Spleen (tissue), 11 donors: ENCODE measurements at regions not wholly inside any gene's neighbourhood (a gene's known extent, or its start where the extent isn't known, plus 50 kb on each side); places are given as distances from the start of the nearest gene placed in this dataset.

Experiments
- DNase-seq: peaks from one replicate; pipeline ENCODE4 v3.0.0-alpha.2; 2020
- H3K27ac ChIP-seq, 8 donors: fragments of 200-600 bp; sonication (generic) in 7 of 8; 1 replicate in 4 of 8; 2 replicates in 4 of 8; pipeline versions ENCODE4 v1.5.0 to v1.8.0; 2016 to 2021; ENCODE audit warnings: inconsistent platforms in 4 of 8, mild to moderate bottlenecking in 4 of 8, moderate library complexity in 1 of 8
- H3K27me3 ChIP-seq, 7 donors: fragments of 200-600 bp; sonication (generic) in 6 of 7; replicated peaks in 1 of 7; 1 replicate in 4 of 7; 2 replicates in 3 of 7; pipeline versions ENCODE4 v1.5.0 to v1.8.0; 2016 to 2021; ENCODE audit warnings: inconsistent platforms in 3 of 7, mild to moderate bottlenecking in 1 of 7
- H3K36me3 ChIP-seq, 6 donors: fragments of 200-600 bp; sonication (generic) in 5 of 6; 1 replicate in 4 of 6; 2 replicates in 2 of 6; pipeline versions ENCODE4 v1.5.0 to v1.8.0; 2016 to 2021; ENCODE audit warnings: inconsistent platforms in 2 of 6
- H3K4me1 ChIP-seq, 6 donors: fragments of 200-600 bp; sonication (generic) in 5 of 6; 1 replicate in 3 of 6; 2 replicates in 3 of 6; pipeline versions ENCODE4 v1.5.0 to v1.8.0; 2016 to 2021; ENCODE audit warnings: inconsistent platforms in 3 of 6
- H3K4me3 ChIP-seq, 8 donors: fragments of 200-600 bp; sonication (generic) in 7 of 8; 1 replicate in 4 of 8; 2 replicates in 4 of 8; pipeline versions ENCODE4 v1.5.0 to v1.8.0; 2016 to 2021; ENCODE audit warnings: inconsistent platforms in 4 of 8, mild to moderate bottlenecking in 4 of 8, moderate library complexity in 2 of 8
- H3K9me3 ChIP-seq, 8 donors: fragments of 200-600 bp; sonication (generic) in 7 of 8; 1 replicate in 4 of 8; 2 replicates in 4 of 8; pipeline versions ENCODE4 v1.5.0 to v1.8.0; 2016 to 2021; ENCODE audit warnings: inconsistent platforms in 4 of 8
- CTCF ChIP-seq, 11 experiments: fragments of 200-600 bp in 7 of 11; fragments of 450-650 bp in 4 of 11; sonication (generic) in 4 of 11; IDR thresholded peaks in 8 of 11; conservative IDR thresholded peaks in 3 of 11; 1 replicate in 7 of 11; 2 replicates in 4 of 11; pipeline versions ENCODE4 v1.4.0 to v1.8.0; 2016 to 2021; ENCODE audit warnings: antibody characterized with exemption in 11 of 11, inconsistent platforms in 4 of 11, mild to moderate bottlenecking in 1 of 11
- POLR2A ChIP-seq, 3 donors: fragments of 450-650 bp; IDR thresholded peaks; one replicate each; pipeline ENCODE4 v1.5.1; 2017; ENCODE audit warnings: antibody characterized with exemption in 3 of 3, mild to moderate bottlenecking in 1 of 3
- POLR2AphosphoS5 ChIP-seq, 3 donors: sonication (generic); formaldehyde crosslinking; IDR thresholded peaks; one replicate each; pipeline ENCODE4 v1.5.1; 2017; ENCODE audit warnings: antibody characterized with exemption in 3 of 3
- WGBS, 5 donors: extraction: QIAGEN DNeasy Blood & Tissue Kit in 3 of 5; methylation state at CpG; one replicate each; pipeline versions ENCODE4 v1.1.5 to v1.1.7; 2013 to 2018; 5-methylcytosine and 5-hydroxymethylcytosine counted together
- intact Hi-C: fragments of 100-400 bp; cut with DNase I; formaldehyde crosslinking; loops from one replicate; pipeline ENCODE4 v1.15.0; 2023; ENCODE audit warnings: low total_unique reads
- donor health status: healthy with polysubstance abuse.
- donor health status: DM: no; HTN: no; CAD: no; lungs with moderate emphysema.
- donor health status: DM: no; HTN: no; CAD: no.
- donor health status: Bipolar disorder and iron deficiency.
- donor health status: healthy.
- donor health status: DM: no; HTN: no; CAD: no.
- donor health status: DM: yes; HTN: yes; CAD: no.

GRCh38 chr3:94875149-94875548, 812.3 kb downstream of the NSUN3 start:
- H3K4me3 ChIP-seq, result no peak overlapping the region
- H3K27me3 ChIP-seq, result no peaks in the 10 kb centered on the region
- TF ChIP-seq POLR2A (IDR thresholded peaks at IDR 0.05) (no peak), POLR2AphosphoS5 (IDR thresholded peaks at IDR 0.05) (no peak), CTCF (IDR thresholded peaks at IDR 0.05 in 8 of 11, conservative IDR thresholded peaks at IDR 0.05 in 3 of 11) (no peak)
- H3K4me1 ChIP-seq, result no peaks in the 10 kb centered on the region
- WGBS, 5 donors, result 80 to 94% (median 87%) methylated on average over 1 of the region's 1 CpG; no CpG with 5 or more reads in 1 of the 5 donors
- intact Hi-C loops, result no loop called here
- peaks cover 0 to 14% (median 0%) of the 10 kb centered on the region in 8 donors for H3K9me3 ChIP-seq
- no peak overlapping the region for H3K27ac ChIP-seq
- DNase-seq, result no peak
- no peaks in the 10 kb centered on the region for H3K36me3 ChIP-seq

GRCh38 chr3:94887065-94887464, 824.2 kb downstream of the NSUN3 start:
- Histone ChIP-seq H3K36me3 (no peaks in the 10 kb centered on the region), H3K9me3 (peaks cover 0 to 15% (median 0%) of the 10 kb centered on the region in 8 donors), H3K27me3 (no peaks in the 10 kb centered on the region), H3K27ac (no peak overlapping the region), H3K4me3 (no peak overlapping the region), H3K4me1 (no peaks in the 10 kb centered on the region)
- 56 to 64% (median 58%) methylated on average over 3 of the region's 3 CpGs for WGBS, 5 donors
- no peak for DNase-seq
- intact Hi-C loops, result no loop called here
- TF ChIP-seq CTCF (IDR thresholded peaks at IDR 0.05 in 8 of 11, conservative IDR thresholded peaks at IDR 0.05 in 3 of 11) (no peak), POLR2A (IDR thresholded peaks at IDR 0.05) (no peak), POLR2AphosphoS5 (IDR thresholded peaks at IDR 0.05) (no peak)

GRCh38 chr3:94896994-94897393, 834.1 kb downstream of the NSUN3 start:
- TF ChIP-seq POLR2A (IDR thresholded peaks at IDR 0.05) (no peak), POLR2AphosphoS5 (IDR thresholded peaks at IDR 0.05) (no peak)
- no peaks in the 10 kb centered on the region for H3K4me1 ChIP-seq

GRCh38 chr3:94904156-94904674, 841.4 kb downstream of the NSUN3 start:
- no peak overlapping the region for H3K4me3 ChIP-seq
- DNase-seq, result no peak
- H3K27ac ChIP-seq, result no peak overlapping the region
- WGBS, 5 donors, result 71 to 87% (median 81%) methylated on average over 2 of the region's 2 CpGs
- H3K27me3 ChIP-seq, result no peaks in the 10 kb centered on the region
- H3K9me3 ChIP-seq, result no peaks in the 10 kb centered on the region
- TF ChIP-seq CTCF (IDR thresholded peaks at IDR 0.05 in 8 of 11, conservative IDR thresholded peaks at IDR 0.05 in 3 of 11), result no peak
- no peak for TF ChIP-seq POLR2AphosphoS5 (IDR thresholded peaks at IDR 0.05)
- TF ChIP-seq POLR2A (IDR thresholded peaks at IDR 0.05), result no peak
- no peaks in the 10 kb centered on the region for H3K4me1 ChIP-seq
- H3K36me3 ChIP-seq, result no peaks in the 10 kb centered on the region
- intact Hi-C loops, result no loop called here

More at GRCh38 chr3:94896994-94897393, 834.1 kb downstream of the NSUN3 start:
- H3K4me3 ChIP-seq, result no peak overlapping the region
- DNase-seq, result no peak
- H3K9me3 ChIP-seq, result peaks cover 0 to 12% (median 0%) of the 10 kb centered on the region in 8 donors
- no peak overlapping the region for H3K27ac ChIP-seq
- no peaks in the 10 kb centered on the region for H3K27me3 ChIP-seq
- intact Hi-C loops, result no loop called here
- no peaks in the 10 kb centered on the region for H3K36me3 ChIP-seq

- 87 to 96% (median 91%) methylated on average over 2 of the region's 2 CpGs for WGBS, 5 donors
- intact Hi-C loops, result no loop called here
- no peak overlapping the region for H3K4me3 ChIP-seq
- TF ChIP-seq POLR2AphosphoS5 (IDR thresholded peaks at IDR 0.05) (no peak), CTCF (IDR thresholded peaks at IDR 0.05 in 8 of 11, conservative IDR thresholded peaks at IDR 0.05 in 3 of 11) (no peak)
- H3K4me1 ChIP-seq, result no peaks in the 10 kb centered on the region
- no peaks in the 10 kb centered on the region for H3K27me3 ChIP-seq
- no peaks in the 10 kb centered on the region for H3K9me3 ChIP-seq
- no peaks in the 10 kb centered on the region for H3K36me3 ChIP-seq
- H3K27ac ChIP-seq, result no peak overlapping the region
- no peak for DNase-seq
Observed at GRCh38 chr3:94909726-94910125, 846.9 kb downstream of the NSUN3 start.
